NCI-H748 (cell line): ENCODE measurements at regions not wholly inside any gene's neighbourhood (a gene's known extent, or its start where the extent isn't known, plus 50 kb on each side); places are given as distances from the start of the nearest gene placed in this dataset.

Experiments used
- DNase-seq: peaks from one replicate; lab custom pipeline; 2025; ENCODE audit not compliant: unreplicated experiment; lab: John Stamatoyannopoulos, UW

DNA sequence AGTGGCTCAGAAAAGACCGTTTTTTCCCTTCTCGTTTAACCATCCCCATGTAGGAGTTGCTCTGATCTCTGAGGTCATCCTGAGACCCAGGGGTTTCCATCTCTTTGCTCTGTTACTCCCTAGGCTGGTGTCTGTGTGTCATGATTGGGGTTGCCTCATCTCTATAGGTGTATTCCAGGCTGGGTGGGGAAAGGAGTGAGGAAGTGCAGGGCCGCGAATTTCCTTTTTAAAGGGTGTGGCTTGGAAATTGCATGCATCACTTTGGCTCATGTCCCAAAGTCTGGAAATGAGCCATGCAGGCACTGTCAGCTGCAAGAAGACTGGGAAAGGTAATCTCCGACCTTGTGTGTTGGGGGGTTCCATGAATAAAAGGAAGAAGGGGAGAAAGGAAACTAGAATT is 201.9 kb downstream of the AACS start:
- peak; percentile 36 for DNase-seq

DNA sequence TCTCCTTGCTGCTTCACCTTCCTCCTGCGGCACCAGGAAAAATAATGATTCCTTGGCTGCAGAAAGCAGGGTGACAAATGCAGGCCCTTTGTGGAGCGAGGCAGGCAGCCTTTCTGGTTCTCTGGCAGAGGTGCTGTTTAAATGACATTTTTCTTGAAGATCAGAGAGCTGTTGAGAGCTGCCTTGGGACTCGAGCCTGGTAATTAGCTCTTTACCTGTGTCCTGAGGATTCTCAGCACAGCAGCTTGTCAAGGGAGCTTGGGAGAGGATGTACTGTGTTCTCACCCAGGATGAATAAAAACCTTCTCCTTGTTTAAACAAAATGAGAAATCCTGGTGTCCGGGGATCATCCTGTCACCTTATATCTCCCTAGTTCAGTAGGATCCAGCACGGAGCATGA is 204.0 kb downstream of the AACS start:
- no peak for DNase-seq

DNA sequence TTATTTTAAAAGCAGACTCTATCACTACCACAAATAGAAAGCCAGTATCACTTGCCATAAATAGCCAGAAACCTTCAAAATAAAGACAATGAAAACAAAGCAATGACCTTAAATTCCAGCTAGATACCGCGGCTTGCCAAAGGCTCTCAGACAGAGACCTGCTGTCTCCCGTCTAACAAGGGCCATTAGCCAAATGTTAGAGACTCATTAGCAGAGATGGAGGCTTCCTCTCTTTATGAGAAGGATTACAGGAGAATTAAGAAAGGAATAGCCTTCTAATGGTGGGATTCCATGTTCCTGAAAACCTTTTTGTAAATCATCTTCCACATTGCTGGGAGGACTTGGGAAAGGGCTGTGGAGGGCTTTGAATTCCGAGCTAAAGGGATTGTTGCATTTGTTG is 206.7 kb downstream of the AACS start:
- no peak for DNase-seq

DNA sequence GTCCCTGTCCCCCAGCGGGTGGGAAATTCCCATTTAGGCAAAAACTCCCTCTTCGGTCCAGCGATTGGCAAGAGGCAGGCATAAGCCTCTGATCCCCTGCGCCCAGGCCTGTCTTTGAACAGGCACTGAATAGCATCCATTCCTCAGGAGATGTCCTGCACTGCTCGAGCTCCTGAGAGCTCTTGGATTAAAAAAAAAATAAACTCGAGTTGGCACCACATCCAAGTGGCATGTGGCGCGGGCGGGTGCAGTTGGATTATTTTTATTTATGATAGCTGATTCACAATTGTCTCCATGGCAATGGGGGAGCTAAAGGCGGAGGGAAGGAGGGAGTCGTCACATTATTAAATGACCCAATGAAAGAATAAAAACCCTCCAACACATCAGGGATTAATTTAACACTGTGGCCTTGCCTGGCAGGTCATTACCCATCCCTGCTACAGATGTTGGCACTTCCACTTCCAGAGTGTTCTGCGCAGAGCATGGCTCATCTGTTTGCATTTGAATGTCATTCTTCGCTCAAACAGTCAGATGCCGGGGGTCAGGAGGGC is 207.2 kb downstream of the AACS start:
- no peak for DNase-seq

DNA sequence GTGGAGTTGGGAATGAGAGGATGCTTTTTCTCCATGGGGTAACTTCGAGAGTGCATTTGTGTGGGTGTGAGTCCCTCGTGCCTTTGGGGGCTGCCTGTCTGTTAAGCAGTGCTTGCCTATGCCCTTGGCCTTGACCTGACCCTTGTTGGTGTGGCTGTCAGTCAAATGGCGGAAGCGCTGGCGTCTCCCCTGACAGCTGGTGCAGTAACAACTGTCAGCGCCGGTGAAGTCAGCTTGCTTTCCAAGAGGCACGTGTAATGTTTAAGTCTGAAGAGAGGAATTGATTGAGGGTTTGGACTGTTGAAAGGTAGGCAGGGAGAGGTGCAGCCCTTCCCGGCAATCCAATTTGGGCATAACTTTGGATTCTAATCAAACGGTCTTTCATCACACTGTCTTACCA is 211.3 kb downstream of the AACS start:
- no peak for DNase-seq

DNA sequence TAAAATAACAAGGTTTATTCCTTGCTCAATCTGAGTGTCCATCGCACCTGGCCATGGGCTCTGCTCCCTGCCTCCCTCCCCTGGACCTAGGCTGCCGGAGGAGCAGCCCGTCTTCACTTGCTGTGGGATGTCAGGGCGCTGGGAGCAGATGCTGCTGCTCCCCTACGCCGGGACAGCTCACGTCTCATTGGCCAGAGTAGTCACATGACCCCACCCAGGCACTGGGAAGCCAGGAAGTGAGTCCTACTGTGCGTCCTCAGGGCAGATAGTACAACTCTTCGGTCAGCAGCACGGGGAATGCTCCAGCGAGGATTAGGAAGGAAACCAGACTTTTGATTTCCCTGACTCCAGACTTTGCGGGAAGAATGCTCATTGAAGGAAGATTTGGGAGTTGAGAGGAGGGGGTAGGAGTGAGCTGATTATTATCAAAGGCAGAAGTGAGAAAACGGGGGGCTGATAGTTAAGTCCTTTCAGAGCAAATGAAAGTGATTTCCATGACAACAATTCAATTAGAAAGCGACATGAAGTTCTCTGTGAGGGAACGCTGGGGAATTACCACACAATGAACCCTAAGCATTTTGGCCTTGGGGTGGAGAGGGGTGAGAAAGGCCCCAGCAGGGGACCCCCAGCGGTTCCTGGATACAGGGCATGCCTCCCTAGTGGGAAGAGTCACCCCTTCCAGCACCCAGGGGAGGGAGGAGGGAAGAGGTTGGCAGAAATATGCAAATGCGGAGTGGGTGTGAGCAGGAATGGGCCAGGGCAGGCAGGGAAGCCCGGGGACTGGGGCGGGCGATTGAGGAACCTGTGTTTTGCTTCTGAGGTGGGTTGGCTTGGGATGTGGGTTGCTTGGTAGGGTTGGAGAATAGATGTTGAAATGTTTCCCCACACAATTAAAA is 215.5 kb downstream of the AACS start:
- no peak for DNase-seq

DNA sequence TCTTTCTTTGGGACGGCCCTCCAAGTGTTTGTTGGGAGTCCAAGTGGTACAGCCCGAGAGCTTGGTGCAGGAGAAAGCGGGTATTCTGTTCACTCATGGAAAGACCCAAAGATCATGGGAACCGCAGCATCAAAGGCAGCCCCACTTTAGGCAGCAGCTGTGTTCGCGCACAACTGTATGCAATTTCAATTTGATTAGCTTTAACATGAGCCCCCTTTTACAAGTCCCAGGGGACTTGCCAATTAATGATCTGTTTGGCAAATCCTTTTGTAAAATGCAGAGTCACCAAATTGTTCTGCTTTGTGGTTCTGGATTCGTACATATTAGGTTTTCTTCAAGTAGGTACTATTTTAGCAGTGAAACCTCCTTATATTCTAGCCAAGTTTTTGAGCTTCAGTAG is 217.7 kb downstream of the AACS start:
- peak; percentile 33 for DNase-seq

DNA sequence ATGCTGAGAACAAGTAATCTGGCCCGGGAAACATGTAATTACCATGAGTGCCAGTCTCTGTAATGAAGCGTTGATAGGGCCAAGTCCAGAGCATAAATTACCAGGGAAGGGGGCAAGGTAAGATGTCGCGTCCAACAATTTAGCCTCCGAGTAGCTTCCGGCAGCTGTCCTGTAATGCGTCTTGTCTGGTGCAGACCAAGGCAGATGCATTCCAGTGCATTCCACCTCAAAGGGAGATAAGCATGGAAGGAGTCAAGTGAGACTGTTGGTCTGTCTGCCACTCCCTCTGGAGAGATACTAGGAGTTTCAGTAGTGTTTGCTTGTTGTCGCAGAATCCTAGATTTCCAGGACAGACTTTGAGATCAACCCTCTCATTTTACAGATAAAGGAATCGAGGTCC is 218.3 kb downstream of the AACS start:
- DNase-seq, result peak; percentile 25

DNA sequence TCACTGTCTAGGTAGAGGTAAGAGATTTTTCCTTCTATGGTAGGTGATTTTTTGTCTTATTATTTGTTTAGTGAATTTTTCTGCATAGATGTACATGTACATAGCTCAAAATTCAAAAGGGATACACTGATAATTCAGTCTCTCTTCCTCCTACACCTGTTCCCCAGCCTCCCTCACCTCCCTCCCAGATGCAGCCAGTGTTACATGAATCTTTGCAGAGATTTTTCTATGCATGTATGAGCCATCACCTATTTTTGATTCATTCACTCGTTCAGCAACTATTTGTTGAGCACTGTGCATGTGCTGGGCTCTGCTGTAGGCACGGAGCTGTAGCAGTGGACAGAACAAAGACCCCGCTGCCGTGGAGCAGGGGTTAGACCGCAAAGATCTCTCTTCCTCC is 218.9 kb downstream of the AACS start:
- no peak for DNase-seq

DNA sequence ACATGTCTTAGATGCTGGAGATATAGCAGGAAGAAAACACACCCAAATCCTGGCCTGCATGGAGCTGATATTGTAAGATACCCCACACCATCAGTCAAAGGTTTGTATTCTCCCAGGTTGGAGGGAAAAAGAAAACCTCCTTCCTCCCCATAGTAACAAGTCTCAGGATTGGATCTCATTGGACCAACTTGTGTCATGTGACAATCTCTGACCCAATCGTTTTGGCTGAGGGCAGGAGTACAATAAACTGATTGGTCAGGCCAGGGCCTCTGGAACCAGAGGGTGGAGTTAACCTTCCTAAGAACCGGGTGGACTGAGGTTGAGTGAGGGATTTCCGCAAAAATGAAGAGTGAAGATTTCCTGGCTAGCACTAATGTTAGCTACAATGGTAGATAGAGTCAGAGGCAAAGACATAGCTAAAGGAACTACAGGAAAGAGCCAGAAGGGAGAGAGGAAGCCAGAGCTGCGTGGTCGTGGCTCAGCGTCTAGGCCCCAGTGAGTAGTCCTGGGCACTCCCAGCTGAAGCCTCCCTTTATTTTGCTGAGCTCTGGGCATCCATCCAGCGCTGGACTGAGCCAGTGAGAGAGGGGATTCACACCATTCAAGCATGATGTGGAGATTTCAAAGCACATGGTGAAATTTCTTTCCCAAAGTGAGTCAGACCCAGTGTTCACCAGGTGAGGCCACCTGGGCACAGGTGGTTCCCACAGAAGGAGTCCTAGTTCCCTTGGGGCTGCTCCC is 219.9 kb downstream of the AACS start:
- DNase-seq, result no peak

DNA sequence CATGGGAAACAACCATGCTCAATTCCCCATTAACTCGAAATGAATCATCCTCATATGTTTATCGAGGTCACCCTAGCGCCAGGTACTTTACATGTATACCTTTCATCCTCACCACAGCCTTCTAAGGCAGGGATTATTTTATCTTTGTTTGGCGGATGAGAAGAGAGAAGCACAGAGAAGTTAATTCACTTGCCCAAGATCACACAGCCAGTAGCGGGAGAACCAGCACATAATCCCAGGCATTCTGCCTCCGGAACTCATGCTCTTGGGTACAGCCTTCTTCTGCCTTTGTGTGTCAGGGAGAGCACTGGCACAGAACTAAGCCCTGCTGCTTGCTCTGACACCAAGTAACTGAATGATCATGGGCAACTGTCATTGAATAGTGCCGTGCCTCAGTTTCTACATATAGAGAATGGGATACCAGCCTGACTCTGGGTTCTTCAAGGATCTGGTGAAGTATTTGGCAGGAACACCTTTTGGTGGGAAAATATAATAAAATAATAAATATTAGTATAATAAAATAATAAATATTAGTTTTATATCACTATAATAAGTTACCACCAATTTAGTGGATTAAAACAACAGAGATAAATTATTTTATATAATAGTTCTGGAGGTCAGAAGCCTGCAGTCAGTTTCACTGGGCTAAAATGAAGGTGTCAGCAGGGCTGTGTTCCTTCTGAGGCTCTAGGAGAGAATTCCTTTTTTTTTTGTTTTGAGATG is 220.9 kb downstream of the AACS start:
- DNase-seq, result no peak

DNA sequence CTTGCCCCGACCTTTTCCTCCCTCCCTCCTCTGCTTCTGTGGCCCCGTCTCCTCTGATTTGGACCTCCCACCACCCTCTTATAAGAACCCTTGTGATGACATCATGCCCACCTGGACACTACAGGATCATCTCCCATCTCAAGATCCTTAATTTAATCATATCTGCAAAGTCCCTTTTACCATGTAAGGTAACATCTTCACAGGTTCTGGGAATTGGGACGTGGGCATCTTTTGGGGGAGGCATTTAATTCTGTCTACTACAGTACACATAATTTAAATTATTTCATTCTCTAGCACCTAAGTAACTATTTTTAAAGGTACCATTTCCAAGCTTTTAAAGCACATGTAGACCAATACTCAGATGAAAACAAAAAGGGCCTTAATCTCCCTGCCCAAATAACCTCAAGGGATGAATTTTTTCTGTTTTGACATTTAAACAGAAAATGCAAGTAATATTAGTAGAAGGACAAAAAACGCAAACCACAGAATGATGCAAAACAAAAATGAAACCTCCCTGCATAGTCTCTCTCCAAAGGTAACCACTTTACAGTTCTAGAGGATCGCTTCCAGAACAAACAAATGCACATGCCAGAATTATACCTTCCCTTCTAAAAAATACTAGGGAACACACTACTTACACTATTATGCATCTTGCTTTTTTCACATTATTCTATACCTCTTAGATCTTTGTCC is 222.1 kb downstream of the AACS start:
- DNase-seq, result no peak

DNA sequence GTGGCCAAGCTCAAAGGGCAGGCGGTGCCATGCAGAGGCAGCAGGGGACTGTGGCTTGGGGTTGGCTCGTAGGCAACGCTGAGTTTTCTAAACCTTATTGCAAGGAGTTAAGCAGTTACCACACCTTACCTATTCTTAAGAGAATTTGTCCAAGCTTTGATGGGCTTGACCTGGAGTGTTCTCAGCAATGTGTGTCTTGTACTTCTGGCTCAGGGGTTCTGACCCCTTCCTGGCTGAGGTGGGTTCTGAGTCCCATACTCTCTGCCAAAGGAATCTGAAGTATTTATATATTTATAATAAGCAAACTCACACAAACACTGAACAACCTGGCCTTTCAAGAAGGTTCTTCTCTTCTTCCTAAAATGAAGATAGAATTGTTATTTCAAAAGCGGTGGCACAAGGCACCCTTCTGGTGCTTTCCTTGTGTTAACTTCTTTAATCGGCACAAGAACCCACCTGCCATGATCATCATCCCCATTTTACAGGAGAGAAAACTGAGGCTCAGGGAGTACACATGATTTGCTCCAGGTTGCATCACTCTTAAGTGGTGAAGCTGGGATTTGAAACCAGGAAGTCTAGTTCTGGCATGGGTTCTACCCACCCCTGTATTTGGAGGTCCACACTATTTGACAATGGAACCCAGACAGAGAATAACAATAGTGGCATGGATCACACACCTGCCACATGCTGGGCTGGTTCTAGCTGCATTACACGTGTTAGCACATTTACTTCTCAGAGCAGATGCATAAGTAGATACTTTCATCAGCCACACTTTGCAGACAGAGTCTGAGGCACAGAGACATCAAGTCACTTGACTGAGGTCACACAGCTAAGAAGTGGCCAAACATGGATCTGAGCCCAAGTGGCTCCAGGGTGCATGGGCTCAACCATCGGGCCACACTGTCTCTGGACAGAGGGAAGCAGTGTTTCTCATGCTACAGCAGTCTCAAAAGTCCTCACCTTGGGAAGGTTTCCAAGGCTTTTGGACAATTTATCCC is 224.0 kb downstream of the AACS start:
- no peak for DNase-seq

DNA sequence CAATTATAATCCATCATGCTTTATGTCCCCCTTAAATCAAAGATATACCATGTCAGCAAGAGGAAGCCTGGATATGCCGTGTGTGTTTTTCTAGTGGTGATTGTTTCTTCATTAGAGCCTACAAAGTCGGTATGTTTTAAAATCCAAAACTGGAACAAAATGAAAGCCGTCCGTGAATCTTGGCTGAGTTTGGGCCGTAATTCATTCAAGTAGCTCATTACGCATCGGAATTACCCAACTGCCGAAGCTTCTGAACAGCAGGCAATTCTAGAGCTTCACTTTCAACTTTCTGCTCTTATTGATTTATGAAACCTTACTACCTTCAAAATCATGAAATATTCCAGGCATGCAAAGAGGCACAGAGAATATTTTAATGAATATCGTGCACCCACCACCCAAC is 224.7 kb downstream of the AACS start:
- no peak for DNase-seq

DNA sequence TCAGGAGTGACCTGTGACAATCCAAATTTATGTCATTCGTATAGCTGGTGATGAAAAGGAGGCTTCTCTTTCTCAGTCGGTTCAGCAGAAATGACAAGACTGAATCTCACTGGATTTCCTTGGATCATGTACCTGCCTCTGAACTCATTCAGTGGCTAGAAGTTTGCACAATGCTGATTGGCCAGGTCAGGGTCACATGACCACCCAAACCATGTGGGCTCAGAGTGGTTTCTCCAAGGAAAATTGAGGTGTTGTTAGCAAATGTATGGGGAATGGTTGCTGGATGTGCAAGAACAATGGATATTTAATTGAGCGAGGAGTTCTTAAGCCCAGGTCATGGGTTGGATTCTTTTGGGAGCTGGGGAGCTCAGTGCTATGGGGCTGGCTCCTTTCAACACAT is 227.5 kb downstream of the AACS start:
- DNase-seq, result no peak

DNA sequence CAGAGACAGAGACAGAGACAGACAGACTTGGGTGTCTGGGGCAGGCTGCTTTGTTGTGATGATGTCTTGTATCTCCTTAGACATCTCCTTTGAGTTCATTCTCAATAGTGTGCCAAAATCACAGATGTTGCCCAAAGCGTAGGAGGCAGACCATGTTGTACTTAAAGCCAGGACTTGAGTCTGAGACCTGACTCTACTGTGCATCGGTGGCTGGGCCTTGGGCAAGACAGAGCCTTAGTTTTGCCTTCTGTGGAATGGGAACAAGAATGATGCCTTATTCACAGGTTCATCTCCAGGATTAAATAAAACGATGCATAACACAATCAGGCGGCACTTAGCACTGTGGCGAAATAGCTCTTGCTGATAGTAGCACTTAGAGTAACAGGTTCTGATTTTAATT is 230.3 kb downstream of the AACS start:
- no peak for DNase-seq

DNA sequence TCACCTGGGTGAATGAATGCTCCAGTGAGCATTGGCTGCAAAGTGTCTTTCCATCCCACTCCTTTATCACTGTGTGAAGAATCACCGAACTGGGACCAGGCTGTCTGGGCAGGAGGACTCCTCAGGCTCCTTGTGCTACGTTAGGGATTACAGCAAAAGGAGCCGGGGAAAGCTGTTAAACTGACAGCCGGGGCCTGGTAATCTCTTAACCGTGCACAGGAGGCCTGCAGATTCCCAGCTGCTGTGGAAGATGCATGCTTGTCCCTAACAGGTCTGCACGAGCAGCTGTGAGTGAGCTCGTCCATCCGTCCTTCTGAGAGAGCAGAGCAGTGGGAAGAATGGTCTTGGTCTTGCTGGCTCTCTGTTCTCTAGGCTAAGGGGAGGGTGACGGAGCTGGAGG is 231.5 kb downstream of the AACS start:
- no peak for DNase-seq

DNA sequence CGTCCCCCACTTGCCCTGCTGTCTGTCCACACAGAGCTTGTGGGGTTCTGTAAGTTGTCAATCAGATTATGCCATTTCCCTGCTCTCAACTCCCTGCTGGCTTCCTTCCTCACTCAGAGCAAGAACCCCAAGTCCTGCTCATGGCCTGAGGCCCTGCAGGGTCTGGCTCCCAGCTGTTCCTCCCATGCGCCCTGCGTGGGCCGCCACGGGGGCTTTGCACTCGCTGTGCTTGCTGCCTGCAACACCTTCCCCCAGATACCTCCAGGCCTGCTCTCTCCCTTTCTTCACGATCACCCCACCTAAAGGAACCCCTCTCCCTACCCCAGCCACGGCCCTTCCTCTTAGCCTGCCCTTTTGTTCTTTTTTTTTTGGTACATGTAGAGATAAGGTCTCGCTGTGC is 234.6 kb downstream of the AACS start:
- DNase-seq, result no peak

DNA sequence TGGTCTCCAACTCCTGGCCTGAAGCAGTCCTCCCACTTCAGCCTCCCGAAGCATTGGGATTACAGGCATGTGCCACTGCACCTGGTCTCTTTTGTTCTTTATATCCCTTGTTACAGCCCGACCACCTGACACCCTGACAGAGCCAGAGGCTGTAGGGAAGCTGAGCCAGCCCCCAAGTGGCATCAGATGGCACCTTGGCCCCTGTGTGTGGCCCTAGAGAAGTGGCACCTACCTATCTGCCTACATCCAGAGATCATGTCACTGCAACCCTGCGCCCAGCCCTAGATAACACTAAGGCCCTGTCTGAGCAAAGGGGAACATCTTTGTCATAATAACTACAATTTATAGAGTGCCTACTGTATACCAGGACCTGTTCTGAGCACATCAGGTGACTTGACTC is 235.0 kb downstream of the AACS start:
- no peak for DNase-seq

DNA sequence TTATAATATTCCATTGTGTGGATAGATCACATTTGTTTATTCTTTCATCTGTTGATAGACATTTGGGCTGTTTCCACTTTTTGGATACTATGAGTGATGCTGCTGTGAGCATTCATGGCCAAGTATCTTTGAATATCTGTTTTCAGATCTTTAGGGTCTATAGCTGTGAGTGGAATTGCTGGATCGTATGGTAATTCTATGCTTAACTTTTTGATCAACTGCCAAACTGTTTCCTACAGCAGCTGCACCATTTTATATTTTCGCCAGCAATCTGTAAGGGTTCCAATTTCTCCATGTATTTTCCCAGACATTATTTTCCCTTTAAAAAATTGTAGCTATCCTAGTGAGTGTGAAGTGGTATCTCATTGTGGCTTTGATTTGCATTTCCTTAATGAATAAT is 238.1 kb downstream of the AACS start:
- DNase-seq, result no peak
